Epithelial cell of esophagus (primary cell): ENCODE measurements at regions not wholly inside any gene's neighbourhood (a gene's known extent, or its start where the extent isn't known, plus 50 kb on each side); places are given as distances from the start of the nearest gene placed in this dataset.

Experiments used
- DNase-seq: peaks from one replicate; pipeline ENCODE4 v3.0.0; 2010; ENCODE audit warnings: low read depth
- H3K4me3 ChIP-seq: 2 replicates; pipeline ENCODE4 v1.5.1; 2011; ENCODE audit warnings: mild to moderate bottlenecking, low read length, control low read depth
- CTCF ChIP-seq: IDR thresholded peaks from 2 replicates; pipeline ENCODE4 v1.5.1; 2011; ENCODE audit warnings: low read depth, mild to moderate bottlenecking, low read length, control low read depth, inconsistent platforms; ENCODE audit not compliant: insufficient read depth; ENCODE audit errors: missing control alignments

GRCh38 chr1:95437011-95437410, 203.0 kb downstream of the RWDD3 start:
- no peak for DNase-seq
- TF ChIP-seq CTCF, result no peak

DNA sequence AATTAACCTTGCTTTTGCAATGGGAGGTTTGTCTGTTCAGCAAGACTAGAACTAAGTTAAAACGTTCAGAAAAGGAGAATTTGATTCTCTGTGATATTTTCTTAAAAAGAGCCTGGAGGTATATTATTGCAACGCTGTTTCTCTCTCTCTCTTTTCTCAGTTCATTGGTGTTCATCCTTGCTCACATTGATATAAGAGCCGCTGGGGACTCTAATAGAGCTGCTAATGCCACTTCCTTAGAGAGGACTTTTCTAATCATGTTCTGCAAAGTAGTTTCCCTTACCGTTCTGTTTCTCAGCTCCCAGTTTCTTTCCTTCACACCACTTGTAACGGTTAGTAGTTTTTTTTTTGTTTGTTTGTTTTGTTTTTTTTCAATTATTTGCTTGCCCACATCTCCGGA, 203.8 kb downstream of the RWDD3 start:
- DNase-seq, result no peak
- H3K4me3 ChIP-seq, result no peak overlapping the region
- no peak for TF ChIP-seq CTCF

More at GRCh38 chr1:95437011-95437410, 203.0 kb downstream of the RWDD3 start:
- H3K4me3 ChIP-seq, result no peak overlapping the region

GRCh38 chr1:95438218-95438948, 204.4 kb downstream of the RWDD3 start:
- no peak for DNase-seq
- no peak overlapping the region for H3K4me3 ChIP-seq
- no peak for TF ChIP-seq CTCF

GRCh38 chr1:95440511-95440910, 206.5 kb downstream of the RWDD3 start:
- DNase-seq, result no peak
- no peak for TF ChIP-seq CTCF
- no peak overlapping the region for H3K4me3 ChIP-seq

GRCh38 chr1:95449516-95449915, 215.5 kb downstream of the RWDD3 start:
- TF ChIP-seq CTCF, result no peak
- H3K4me3 ChIP-seq, result no peak overlapping the region
- no peak for DNase-seq

DNA sequence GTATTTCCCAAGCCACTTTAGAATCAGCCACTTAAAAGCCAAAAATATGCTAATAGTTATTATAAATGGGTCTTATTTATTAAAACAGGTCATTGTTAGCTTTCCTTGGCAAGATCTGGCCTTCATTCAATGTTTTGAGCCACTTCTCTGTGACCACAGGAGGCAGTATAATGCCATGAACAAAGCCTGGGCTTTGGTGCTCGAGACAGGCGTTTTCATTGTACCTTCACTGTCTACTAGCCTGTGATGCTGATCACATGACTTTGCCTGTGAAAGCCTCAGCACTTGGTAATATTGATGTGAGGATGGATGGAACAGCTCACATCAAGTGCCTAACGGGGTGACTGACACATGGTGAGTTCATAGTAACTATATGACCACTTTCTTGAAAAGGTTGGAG, 217.0 kb downstream of the RWDD3 start:
- peak; percentile 42 for TF ChIP-seq CTCF
- DNase-seq, result peak; percentile 38
- H3K4me3 ChIP-seq, result no peak overlapping the region

GRCh38 chr1:95451904-95452303, 217.9 kb downstream of the RWDD3 start:
- no peak overlapping the region for H3K4me3 ChIP-seq
- DNase-seq, result no peak
- no peak for TF ChIP-seq CTCF
